DMS79 treated with DMSO at 0.1 percent for 48 hours (cell line): ENCODE measurements at regions not wholly inside any gene's neighbourhood (a gene's known extent, or its start where the extent isn't known, plus 50 kb on each side); places are given as distances from the start of the nearest gene placed in this dataset.

Experiments used
- DNase-seq: peaks from one replicate; lab custom pipeline; 2025; lab: John Stamatoyannopoulos, UW

- DNase-seq = no peak
These were observed 291.6 kb upstream of the SKOR2 start for GRCh38 chr18:47543080-47543479.

- no peak for DNase-seq
These were observed 291.1 kb upstream of the SKOR2 start for GRCh38 chr18:47542551-47542950.

- DNase-seq = no peak
These were observed 280.3 kb upstream of the SKOR2 start for GRCh38 chr18:47531717-47532116.

- DNase-seq = no peak
These were observed 279.2 kb upstream of the SKOR2 start for GRCh38 chr18:47530695-47531094.

- DNase-seq = no peak
These were observed 276.9 kb upstream of the SKOR2 start for GRCh38 chr18:47528343-47528742.

GRCh38 chr18:47526147-47526546 lies 274.7 kb upstream of the SKOR2 start:
- DNase-seq = no peak

GRCh38 chr18:47522359-47522758 lies 270.9 kb upstream of the SKOR2 start:
- no peak for DNase-seq

GRCh38 chr18:47520263-47520662 lies 268.8 kb upstream of the SKOR2 start:
- DNase-seq = no peak

- no peak for DNase-seq
These were observed 268.2 kb upstream of the SKOR2 start for GRCh38 chr18:47519706-47520105.

GRCh38 chr18:47519277-47519676 lies 267.8 kb upstream of the SKOR2 start:
- no peak for DNase-seq

- DNase-seq = no peak
These were observed 262.2 kb upstream of the SKOR2 start for GRCh38 chr18:47513614-47514013.

GRCh38 chr18:47512726-47513435 lies 261.4 kb upstream of the SKOR2 start:
- DNase-seq = no peak

- no peak for DNase-seq
These were observed 260.6 kb upstream of the SKOR2 start for GRCh38 chr18:47512056-47512455.

GRCh38 chr18:47510831-47511230 lies 259.4 kb upstream of the SKOR2 start:
- DNase-seq = no peak

- no peak for DNase-seq
These were observed 256.2 kb upstream of the SKOR2 start for GRCh38 chr18:47507651-47508050.

- no peak for DNase-seq
These were observed 255.4 kb upstream of the SKOR2 start for GRCh38 chr18:47506897-47507296.

- DNase-seq = no peak
These were observed 250.5 kb upstream of the SKOR2 start for GRCh38 chr18:47501946-47502345.

GRCh38 chr18:47500930-47501329 lies 249.5 kb upstream of the SKOR2 start:
- no peak for DNase-seq

GRCh38 chr18:47492691-47493090 lies 241.2 kb upstream of the SKOR2 start:
- DNase-seq = no peak

- DNase-seq = no peak
These were observed 239.4 kb upstream of the SKOR2 start for GRCh38 chr18:47490882-47491281.

GRCh38 chr18:47485221-47485797 lies 233.8 kb upstream of the SKOR2 start:
- DNase-seq = no peak

GRCh38 chr18:47484068-47484467 lies 232.6 kb upstream of the SKOR2 start:
- DNase-seq = no peak

- no peak for DNase-seq
These were observed 228.7 kb upstream of the SKOR2 start for GRCh38 chr18:47480166-47480565.

GRCh38 chr18:47471784-47472183 lies 220.3 kb upstream of the SKOR2 start:
- DNase-seq = no peak
